Effector memory CD4-positive, alpha-beta T cell (primary cell): ENCODE measurements at regions not wholly inside any gene's neighbourhood (a gene's known extent, or its start where the extent isn't known, plus 50 kb on each side); places are given as distances from the start of the nearest gene placed in this dataset.

Source experiments
- DNase-seq, 3 donors: peaks; one replicate each; pipeline ENCODE4 v3.0.0-alpha.2; 2020
- H3K27ac ChIP-seq: 2 replicates; pipeline ENCODE4 v1.7.0; 2013; ENCODE audit warnings: mild to moderate bottlenecking, low read length, moderate library complexity; ENCODE audit not compliant: insufficient read depth, poor library complexity, severe bottlenecking
- H3K27me3 ChIP-seq: replicated peaks from 2 replicates; pipeline ENCODE4 v1.7.0; 2013; ENCODE audit warnings: mild to moderate bottlenecking, low read length; ENCODE audit not compliant: insufficient read depth, control insufficient read depth, poor library complexity, severe bottlenecking
- H3K36me3 ChIP-seq: 2 replicates; pipeline ENCODE4 v1.7.0; 2013; ENCODE audit warnings: mild to moderate bottlenecking, low read length, moderate library complexity; ENCODE audit not compliant: control insufficient read depth, insufficient read depth
- H3K4me1 ChIP-seq: 2 replicates; pipeline ENCODE4 v1.7.0; 2013; ENCODE audit warnings: low read length, mild to moderate bottlenecking; ENCODE audit not compliant: control insufficient read depth, insufficient read depth, poor library complexity, severe bottlenecking
- H3K4me3 ChIP-seq: 2 replicates; pipeline ENCODE4 v1.7.0; 2013; ENCODE audit warnings: low read length, low read depth, mild to moderate bottlenecking; ENCODE audit not compliant: insufficient read depth, poor library complexity, severe bottlenecking
- H3K9me3 ChIP-seq: 2 replicates; pipeline ENCODE4 v1.7.0; 2013; ENCODE audit warnings: mild to moderate bottlenecking, low read length, moderate library complexity; ENCODE audit not compliant: control insufficient read depth

DNA sequence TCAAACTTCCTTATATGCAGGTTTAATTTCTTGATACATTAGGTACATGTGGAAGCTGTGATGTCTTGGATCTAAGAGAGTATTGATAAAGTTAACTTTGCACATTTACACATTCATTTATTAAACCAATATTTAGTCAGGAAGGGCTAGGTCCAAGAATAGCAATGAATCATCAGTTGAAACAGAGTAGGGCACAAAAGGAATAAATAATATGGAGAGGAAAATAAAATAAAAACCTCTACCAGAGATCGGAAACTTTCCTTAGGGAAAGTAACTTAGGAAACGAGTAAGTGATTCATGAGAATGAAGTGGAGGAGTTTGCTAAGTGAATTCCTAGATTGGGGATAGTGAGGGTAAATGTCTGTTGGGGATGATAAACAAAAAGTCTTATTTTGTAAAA is 259.4 kb upstream of the DACH1 start:
- H3K4me1 ChIP-seq = no peaks in the 10 kb centered on the region
- DNase-seq = no peak
- H3K27me3 ChIP-seq = no peaks in the 10 kb centered on the region
- no peaks in the 10 kb centered on the region for H3K36me3 ChIP-seq
- no peak overlapping the region for H3K27ac ChIP-seq
- H3K4me3 ChIP-seq = no peak overlapping the region
- H3K9me3 ChIP-seq = no peaks in the 10 kb centered on the region

GRCh38 chr13:72125561-72125960 is 258.6 kb upstream of the DACH1 start:
- Histone ChIP-seq H3K4me1 (no peaks in the 10 kb centered on the region), H3K9me3 (no peaks in the 10 kb centered on the region), H3K27ac (no peak overlapping the region), H3K4me3 (no peak overlapping the region), H3K27me3 (no peaks in the 10 kb centered on the region), H3K36me3 (no peaks in the 10 kb centered on the region)
- DNase-seq = no peak

GRCh38 chr13:72122661-72123255 is 255.8 kb upstream of the DACH1 start:
- DNase-seq = no peak
- Histone ChIP-seq H3K4me1 (no peaks in the 10 kb centered on the region), H3K4me3 (no peak overlapping the region), H3K36me3 (no peaks in the 10 kb centered on the region), H3K27ac (no peak overlapping the region), H3K27me3 (no peaks in the 10 kb centered on the region), H3K9me3 (no peaks in the 10 kb centered on the region)

DNA sequence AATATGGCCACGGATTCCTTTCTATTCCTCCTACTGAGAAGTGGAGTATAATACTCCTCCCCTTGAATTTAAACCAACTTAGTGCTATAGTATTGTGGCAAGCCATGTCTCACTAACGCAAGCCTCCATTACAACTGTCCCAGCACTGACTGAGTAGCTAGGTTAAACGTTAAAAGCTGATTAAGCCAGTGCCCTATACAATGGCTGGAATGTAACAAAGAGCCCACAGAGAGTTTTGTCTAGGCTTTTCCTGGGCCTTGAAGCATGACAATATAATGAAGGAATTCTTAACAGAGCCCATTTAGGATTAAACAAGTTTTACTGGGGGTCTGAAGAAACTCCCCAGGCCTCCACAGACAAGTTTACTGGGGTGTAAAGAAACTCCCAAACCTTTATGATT is 254.5 kb upstream of the DACH1 start:
- Histone ChIP-seq H3K27me3 (no peaks in the 10 kb centered on the region), H3K9me3 (no peaks in the 10 kb centered on the region), H3K4me3 (no peak overlapping the region), H3K27ac (no peak overlapping the region), H3K36me3 (no peaks in the 10 kb centered on the region), H3K4me1 (no peaks in the 10 kb centered on the region)
- no peak for DNase-seq

- Histone ChIP-seq H3K4me1 (no peaks in the 10 kb centered on the region), H3K4me3 (no peak overlapping the region), H3K27ac (no peak overlapping the region), H3K9me3 (no peaks in the 10 kb centered on the region), H3K36me3 (no peaks in the 10 kb centered on the region), H3K27me3 (no peaks in the 10 kb centered on the region)
- no peak for DNase-seq
These were observed 253.6 kb upstream of the DACH1 start for GRCh38 chr13:72120632-72121031.

DNA sequence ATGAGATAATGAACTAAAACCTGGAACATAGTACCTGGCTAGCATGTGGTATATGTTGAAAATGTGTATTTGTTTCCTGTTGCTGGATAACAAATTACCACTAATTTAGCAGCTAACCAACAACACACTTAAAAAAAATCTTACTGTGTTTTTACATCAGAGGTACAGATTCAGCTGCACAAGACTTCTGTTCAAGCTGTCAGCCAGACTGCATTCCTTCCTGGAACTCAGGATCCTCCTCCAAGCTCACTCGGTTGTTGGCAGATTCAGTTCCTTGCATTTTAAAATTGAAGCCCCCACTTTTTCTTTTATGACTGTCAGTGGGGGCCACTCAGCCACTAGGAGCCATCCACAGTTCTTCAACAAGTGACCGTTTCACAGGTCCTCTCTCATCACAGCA is 246.9 kb upstream of the DACH1 start:
- H3K27ac ChIP-seq = no peak overlapping the region
- no peak overlapping the region for H3K4me3 ChIP-seq
- H3K4me1 ChIP-seq = no peaks in the 10 kb centered on the region
- H3K27me3 ChIP-seq = no peaks in the 10 kb centered on the region
- DNase-seq = no peak
- no peaks in the 10 kb centered on the region for H3K9me3 ChIP-seq
- no peaks in the 10 kb centered on the region for H3K36me3 ChIP-seq

DNA sequence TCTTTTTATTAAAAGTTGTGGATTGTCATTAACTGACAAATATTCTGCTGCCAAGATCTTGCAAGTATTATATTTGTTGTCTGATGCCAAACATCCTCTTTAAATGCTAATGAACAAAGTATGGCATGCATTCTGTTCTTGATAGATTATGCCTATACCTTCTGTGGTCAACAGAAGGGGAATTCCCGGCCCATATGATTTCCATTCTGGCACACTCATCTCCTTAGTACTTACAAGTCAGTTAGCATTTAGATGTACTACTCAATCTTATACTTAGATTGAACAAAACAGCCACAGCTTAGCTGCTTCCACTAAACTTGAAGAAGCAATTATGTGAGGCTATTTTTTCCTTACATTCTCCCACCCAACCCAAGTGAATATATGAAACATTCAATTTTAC is 246.1 kb upstream of the DACH1 start:
- no peak for DNase-seq
- Histone ChIP-seq H3K27ac (no peak overlapping the region), H3K4me1 (no peaks in the 10 kb centered on the region)

DNA sequence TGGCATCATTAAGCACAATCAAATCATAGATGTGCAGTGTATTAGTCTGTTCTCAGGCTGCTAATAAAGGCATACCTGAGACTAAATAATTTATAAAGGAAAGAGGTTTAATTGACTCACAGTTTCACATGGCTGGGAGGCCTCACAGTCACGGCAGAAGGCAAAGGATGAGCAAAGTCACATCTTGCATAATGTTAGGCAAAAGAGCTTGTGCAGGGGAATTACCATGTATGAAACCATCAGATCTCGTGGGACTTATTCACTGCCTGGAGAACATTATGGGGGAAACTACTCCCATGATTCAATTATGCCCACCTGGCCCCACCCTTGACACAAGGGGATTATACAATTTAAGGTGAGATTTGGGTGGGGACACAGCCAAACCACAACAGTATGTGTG is 245.2 kb upstream of the DACH1 start:
- no peaks in the 10 kb centered on the region for H3K27me3 ChIP-seq
- no peaks in the 10 kb centered on the region for H3K36me3 ChIP-seq
- no peaks in the 10 kb centered on the region for H3K4me1 ChIP-seq
- DNase-seq = no peak
- H3K4me3 ChIP-seq = no peak overlapping the region
- no peak overlapping the region for H3K27ac ChIP-seq
- H3K9me3 ChIP-seq = no peaks in the 10 kb centered on the region

More for the DNA sequence above, 246.1 kb upstream of the DACH1 start:
- Histone ChIP-seq H3K9me3 (no peaks in the 10 kb centered on the region), H3K27me3 (no peaks in the 10 kb centered on the region), H3K36me3 (no peaks in the 10 kb centered on the region), H3K4me3 (no peak overlapping the region)

- Histone ChIP-seq H3K27ac (no peak overlapping the region), H3K4me1 (no peaks in the 10 kb centered on the region), H3K27me3 (no peaks in the 10 kb centered on the region), H3K36me3 (no peaks in the 10 kb centered on the region), H3K9me3 (no peaks in the 10 kb centered on the region), H3K4me3 (no peak overlapping the region)
- no peak for DNase-seq
These were observed 242.9 kb upstream of the DACH1 start for GRCh38 chr13:72109863-72110262.

DNA sequence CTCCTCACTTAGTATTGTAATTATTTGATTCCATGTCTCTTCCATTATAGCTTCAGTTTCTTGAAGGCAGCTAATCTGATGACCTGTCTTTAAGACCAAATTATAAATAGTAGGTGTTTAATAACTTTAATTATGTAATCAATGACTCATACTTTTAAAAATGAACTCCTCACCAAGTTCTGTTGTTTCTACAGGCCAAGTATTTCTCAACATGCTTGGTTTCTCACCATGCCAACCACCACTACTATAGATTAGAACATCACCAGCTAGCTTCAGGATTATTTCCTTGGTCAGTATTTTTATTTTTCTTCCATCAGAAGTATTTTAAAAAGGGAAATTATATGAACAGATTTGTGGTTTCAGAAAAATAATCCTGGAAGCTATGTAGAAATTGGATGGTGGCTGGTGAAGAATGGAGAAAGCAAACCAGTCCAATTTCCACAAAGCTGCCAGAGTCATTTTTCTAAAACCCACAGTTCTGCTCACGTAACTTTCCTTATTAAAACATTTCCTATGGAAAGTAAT is 237.7 kb upstream of the DACH1 start:
- H3K9me3 ChIP-seq = no peaks in the 10 kb centered on the region
- H3K4me1 ChIP-seq = no peaks in the 10 kb centered on the region
- DNase-seq = no peak
- no peak overlapping the region for H3K27ac ChIP-seq
- H3K36me3 ChIP-seq = no peaks in the 10 kb centered on the region
- H3K4me3 ChIP-seq = no peak overlapping the region
- H3K27me3 ChIP-seq = no peaks in the 10 kb centered on the region
